Liver (tissue), 8 donors: ENCODE measurements at regions not wholly inside any gene's neighbourhood (a gene's known extent, or its start where the extent isn't known, plus 50 kb on each side); places are given as distances from the start of the nearest gene placed in this dataset.

Source experiments
- DNase-seq: peaks from one replicate; pipeline ENCODE4 v3.0.0-alpha.2; 2017; ENCODE audit warnings: low spot score
- H3K27ac ChIP-seq, 2 donors: one replicate each; pipeline ENCODE4 v1.7.0; 2013; ENCODE audit warnings: inconsistent platforms in 2 of 2, low read length in 2 of 2, control low read depth in 1 of 2, low read depth in 1 of 2, mild to moderate bottlenecking in 1 of 2
- H3K27me3 ChIP-seq, 4 donors: one replicate each; pipeline versions ENCODE4 v1.6.1 to v1.7.0; 2013; ENCODE audit warnings: low read length in 3 of 4, inconsistent platforms in 1 of 4, mild to moderate bottlenecking in 1 of 4, moderate library complexity in 1 of 4; ENCODE audit not compliant: control insufficient read depth in 4 of 4, insufficient read depth in 4 of 4
- H3K36me3 ChIP-seq, 4 donors: one replicate each; pipeline versions ENCODE4 v1.6.1 to v1.7.0; 2013; ENCODE audit warnings: low read length in 3 of 4, mild to moderate bottlenecking in 3 of 4, low read depth in 1 of 4, moderate library complexity in 1 of 4; ENCODE audit not compliant: control insufficient read depth in 4 of 4, insufficient read depth in 3 of 4
- H3K4me1 ChIP-seq, 4 donors: one replicate each; pipeline versions ENCODE4 v1.6.1 to v1.7.0; 2013; ENCODE audit warnings: low read length in 3 of 4, mild to moderate bottlenecking in 3 of 4, moderate library complexity in 1 of 4; ENCODE audit not compliant: control insufficient read depth in 4 of 4, insufficient read depth in 4 of 4
- H3K4me3 ChIP-seq, 3 donors: one replicate each; pipeline versions ENCODE4 v1.6.1 to v1.7.0; 2013; ENCODE audit warnings: low read length in 3 of 3, control low read depth in 1 of 3, low read depth in 1 of 3, mild to moderate bottlenecking in 1 of 3
- H3K9ac ChIP-seq, 2 donors: one replicate each; pipeline ENCODE4 v1.7.0; 2013; ENCODE audit warnings: low read length in 2 of 2, mild to moderate bottlenecking in 2 of 2, moderate library complexity in 2 of 2, control low read depth in 1 of 2, low read depth in 1 of 2
- H3K9me3 ChIP-seq, 4 donors: one replicate each; pipeline versions ENCODE4 v1.6.1 to v1.7.0; 2013; ENCODE audit warnings: low read length in 3 of 4; ENCODE audit not compliant: control insufficient read depth in 4 of 4
- EGR1 ChIP-seq, 2 donors: IDR thresholded peaks; 2 replicates each; pipeline ENCODE4 v1.6.1; 2016 to 2018; ENCODE audit warnings: antibody characterized with exemption in 2 of 2, low read depth in 2 of 2
- FOXA1 ChIP-seq: IDR thresholded peaks from 2 replicates; pipeline ENCODE4 v1.6.1; 2016; ENCODE audit warnings: antibody characterized with exemption
- FOXA2 ChIP-seq: IDR thresholded peaks from 2 replicates; pipeline ENCODE4 v1.6.1; 2016; ENCODE audit warnings: antibody characterized with exemption
- GABPA ChIP-seq, 2 donors: IDR thresholded peaks in 1 of 2; conservative IDR thresholded peaks in 1 of 2; 2 replicates each; pipeline ENCODE4 v1.6.1; 2016; ENCODE audit warnings: antibody characterized with exemption in 2 of 2, mild to moderate bottlenecking in 1 of 2, moderate library complexity in 1 of 2
- HNF4A ChIP-seq, 2 donors: conservative IDR thresholded peaks; 2 replicates each; pipeline ENCODE4 v1.6.1; 2016; ENCODE audit warnings: antibody characterized with exemption in 2 of 2, mild to moderate bottlenecking in 2 of 2
- HNF4G ChIP-seq: IDR thresholded peaks from 2 replicates; pipeline ENCODE4 v1.6.1; 2016; ENCODE audit warnings: antibody characterized with exemption
- NR2F2 ChIP-seq: IDR thresholded peaks from 2 replicates; pipeline ENCODE4 v1.6.1; 2016; ENCODE audit warnings: antibody characterized with exemption
- RAD21 ChIP-seq, 2 donors: IDR thresholded peaks; 2 replicates each; pipeline ENCODE4 v1.6.1; 2016; ENCODE audit warnings: antibody characterized with exemption in 2 of 2, mild to moderate bottlenecking in 2 of 2
- RXRA ChIP-seq, 2 donors: IDR thresholded peaks; 2 replicates each; pipeline ENCODE4 v1.6.1; 2017 to 2018; ENCODE audit warnings: antibody characterized with exemption in 2 of 2, mild to moderate bottlenecking in 1 of 2
- SP1 ChIP-seq: IDR thresholded peaks from 2 replicates; pipeline ENCODE4 v1.6.1; 2018; ENCODE audit warnings: antibody characterized with exemption, mild to moderate bottlenecking
- TAF1 ChIP-seq: conservative IDR thresholded peaks from 2 replicates; pipeline ENCODE4 v1.6.1; 2016; ENCODE audit warnings: antibody characterized with exemption, mild to moderate bottlenecking
- YY1 ChIP-seq: IDR thresholded peaks from 2 replicates; pipeline ENCODE4 v1.6.1; 2016; ENCODE audit warnings: antibody characterized with exemption, mild to moderate bottlenecking
- WGBS: extraction: QIAGEN DNeasy Blood & Tissue Kit; methylation state at CpG from one replicate; pipeline ENCODE4 v1.1.7; 2013; 5-methylcytosine and 5-hydroxymethylcytosine counted together
- TF ChIP-seq, protein P1 (sequence below): IDR thresholded peaks from 2 replicates; pipeline ENCODE4 v1.6.1; 2016; ENCODE audit warnings: antibody characterized with exemption
- TF ChIP-seq, protein P2 (sequence below): IDR thresholded peaks from 2 replicates; pipeline ENCODE4 v1.6.1; 2016; ENCODE audit warnings: antibody characterized with exemption
- TF ChIP-seq, protein P3 (sequence below): fragments of 150-350 bp; IDR thresholded peaks from 2 replicates; pipeline ENCODE4 v1.5.1; 2017; ENCODE audit warnings: improper control_type of control experiment, low read depth, low read length; ENCODE audit not compliant: missing input control
- TF ChIP-seq, protein P4 (sequence below): IDR thresholded peaks from 2 replicates; pipeline ENCODE4 v1.6.1; 2016; ENCODE audit warnings: antibody characterized with exemption
- donor health status: healthy.
- donor health status: healthy.
- donor health status: healthy.
- donor health status: healthy.
- donor health status: healthy.

DNA sequence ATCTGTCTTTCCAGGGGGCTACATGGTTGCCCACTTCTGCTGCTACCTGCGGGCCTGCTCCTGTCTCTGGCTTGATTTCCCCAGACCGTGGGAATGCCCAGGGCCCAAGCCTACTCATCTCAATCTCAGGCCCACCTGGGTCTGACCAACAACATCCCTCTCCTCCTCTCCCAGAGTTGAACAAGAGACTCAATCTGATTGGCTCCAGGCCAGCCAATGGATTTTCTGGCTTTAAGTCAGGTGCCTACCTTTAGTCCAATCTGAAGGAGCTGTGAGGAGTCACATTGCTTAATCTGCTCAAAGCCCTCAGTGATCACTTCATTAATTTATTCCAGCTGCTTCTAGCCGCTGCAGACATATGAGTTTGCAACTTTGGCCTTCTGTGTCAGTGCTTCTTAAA, 162.4 kb upstream of the KCNG1 start:
- H3K9me3 ChIP-seq = no peaks in the 10 kb centered on the region
- H3K4me3 ChIP-seq = no peak overlapping the region
- H3K27me3 ChIP-seq = peaks cover 0 to 5% (median 0%) of the 10 kb centered on the region in 4 donors
- H3K9ac ChIP-seq = no peak overlapping the region
- 94% methylated on average over 3 of the region's 3 CpGs for WGBS
- no peak overlapping the region for H3K27ac ChIP-seq
- H3K4me1 ChIP-seq = no peaks in the 10 kb centered on the region
- no peaks in the 10 kb centered on the region for H3K36me3 ChIP-seq
- TF ChIP-seq RAD21 (IDR thresholded peaks at IDR 0.05) = no peak
- TF ChIP-seq, protein P1, sequence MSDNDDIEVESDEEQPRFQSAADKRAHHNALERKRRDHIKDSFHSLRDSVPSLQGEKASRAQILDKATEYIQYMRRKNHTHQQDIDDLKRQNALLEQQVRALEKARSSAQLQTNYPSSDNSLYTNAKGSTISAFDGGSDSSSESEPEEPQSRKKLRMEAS = no peak
- TF ChIP-seq EGR1 (IDR thresholded peaks at IDR 0.05; ENCODE audit: low read depth in 2 of 2) = no peak
- no peak for TF ChIP-seq HNF4G
- TF ChIP-seq, protein P2, sequence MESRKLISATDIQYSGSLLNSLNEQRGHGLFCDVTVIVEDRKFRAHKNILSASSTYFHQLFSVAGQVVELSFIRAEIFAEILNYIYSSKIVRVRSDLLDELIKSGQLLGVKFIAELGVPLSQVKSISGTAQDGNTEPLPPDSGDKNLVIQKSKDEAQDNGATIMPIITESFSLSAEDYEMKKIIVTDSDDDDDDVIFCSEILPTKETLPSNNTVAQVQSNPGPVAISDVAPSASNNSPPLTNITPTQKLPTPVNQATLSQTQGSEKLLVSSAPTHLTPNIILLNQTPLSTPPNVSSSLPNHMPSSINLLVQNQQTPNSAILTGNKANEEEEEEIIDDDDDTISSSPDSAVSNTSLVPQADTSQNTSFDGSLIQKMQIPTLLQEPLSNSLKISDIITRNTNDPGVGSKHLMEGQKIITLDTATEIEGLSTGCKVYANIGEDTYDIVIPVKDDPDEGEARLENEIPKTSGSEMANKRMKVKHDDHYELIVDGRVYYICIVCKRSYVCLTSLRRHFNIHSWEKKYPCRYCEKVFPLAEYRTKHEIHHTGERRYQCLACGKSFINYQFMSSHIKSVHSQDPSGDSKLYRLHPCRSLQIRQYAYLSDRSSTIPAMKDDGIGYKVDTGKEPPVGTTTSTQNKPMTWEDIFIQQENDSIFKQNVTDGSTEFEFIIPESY = no peak
- TF ChIP-seq YY1 = no peak
- TF ChIP-seq FOXA1 = no peak
- no peak for DNase-seq

DNA sequence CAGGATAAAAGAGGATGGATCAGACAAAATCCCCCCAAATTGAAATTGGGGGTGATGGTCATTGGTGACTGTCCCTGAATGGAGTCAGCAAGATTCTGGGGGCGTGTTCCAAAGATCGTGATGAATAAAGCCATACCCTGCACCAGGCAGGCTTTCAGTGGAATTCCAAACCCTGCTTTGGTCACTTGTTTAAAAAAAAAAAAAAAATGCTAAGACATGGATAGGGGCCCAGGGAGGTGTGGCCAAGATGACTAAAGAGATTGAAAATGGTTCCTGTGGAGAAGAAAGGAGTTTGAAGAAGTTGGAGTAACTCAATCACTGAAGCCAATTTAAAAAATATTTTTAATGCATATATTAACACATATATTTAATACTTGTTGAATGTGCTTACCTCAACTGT, 161.4 kb upstream of the KCNG1 start:
- TF ChIP-seq FOXA2 (no peak), YY1 (no peak), FOXA1 (no peak), RXRA (IDR thresholded peaks at IDR 0.05) (no peak), HNF4A (conservative IDR thresholded peaks at IDR 0.05) (no peak), RAD21 (IDR thresholded peaks at IDR 0.05) (no peak), SP1 (no peak), HNF4G (no peak), NR2F2 (no peak), EGR1 (IDR thresholded peaks at IDR 0.05; ENCODE audit: low read depth in 2 of 2) (no peak), TAF1 (no peak), GABPA (IDR thresholded peaks at IDR 0.05 in 1 of 2, conservative IDR thresholded peaks at IDR 0.05 in 1 of 2) (no peak)
- TF ChIP-seq, protein P1 = no peak
- TF ChIP-seq, protein P3, sequence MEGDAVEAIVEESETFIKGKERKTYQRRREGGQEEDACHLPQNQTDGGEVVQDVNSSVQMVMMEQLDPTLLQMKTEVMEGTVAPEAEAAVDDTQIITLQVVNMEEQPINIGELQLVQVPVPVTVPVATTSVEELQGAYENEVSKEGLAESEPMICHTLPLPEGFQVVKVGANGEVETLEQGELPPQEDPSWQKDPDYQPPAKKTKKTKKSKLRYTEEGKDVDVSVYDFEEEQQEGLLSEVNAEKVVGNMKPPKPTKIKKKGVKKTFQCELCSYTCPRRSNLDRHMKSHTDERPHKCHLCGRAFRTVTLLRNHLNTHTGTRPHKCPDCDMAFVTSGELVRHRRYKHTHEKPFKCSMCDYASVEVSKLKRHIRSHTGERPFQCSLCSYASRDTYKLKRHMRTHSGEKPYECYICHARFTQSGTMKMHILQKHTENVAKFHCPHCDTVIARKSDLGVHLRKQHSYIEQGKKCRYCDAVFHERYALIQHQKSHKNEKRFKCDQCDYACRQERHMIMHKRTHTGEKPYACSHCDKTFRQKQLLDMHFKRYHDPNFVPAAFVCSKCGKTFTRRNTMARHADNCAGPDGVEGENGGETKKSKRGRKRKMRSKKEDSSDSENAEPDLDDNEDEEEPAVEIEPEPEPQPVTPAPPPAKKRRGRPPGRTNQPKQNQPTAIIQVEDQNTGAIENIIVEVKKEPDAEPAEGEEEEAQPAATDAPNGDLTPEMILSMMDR = no peak
- TF ChIP-seq, protein P4, sequence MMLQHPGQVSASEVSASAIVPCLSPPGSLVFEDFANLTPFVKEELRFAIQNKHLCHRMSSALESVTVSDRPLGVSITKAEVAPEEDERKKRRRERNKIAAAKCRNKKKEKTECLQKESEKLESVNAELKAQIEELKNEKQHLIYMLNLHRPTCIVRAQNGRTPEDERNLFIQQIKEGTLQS = no peak
- TF ChIP-seq, protein P2 = no peak
- H3K9me3 ChIP-seq = no peaks in the 10 kb centered on the region
- 85% methylated on average over 2 of the region's 2 CpGs for WGBS
- H3K36me3 ChIP-seq = no peaks in the 10 kb centered on the region
- no peak for DNase-seq
- peaks cover 0 to 5% (median 0%) of the 10 kb centered on the region in 4 donors for H3K27me3 ChIP-seq
- H3K27ac ChIP-seq = no peak overlapping the region
- H3K9ac ChIP-seq = no peak overlapping the region
- no peaks in the 10 kb centered on the region for H3K4me1 ChIP-seq
- no peak overlapping the region for H3K4me3 ChIP-seq
